ENCODE measurements at regions not wholly inside any gene's neighbourhood (a gene's known extent, or its start where the extent isn't known, plus 50 kb on each side); places are given as distances from the start of the nearest gene placed in this dataset.

DNA sequence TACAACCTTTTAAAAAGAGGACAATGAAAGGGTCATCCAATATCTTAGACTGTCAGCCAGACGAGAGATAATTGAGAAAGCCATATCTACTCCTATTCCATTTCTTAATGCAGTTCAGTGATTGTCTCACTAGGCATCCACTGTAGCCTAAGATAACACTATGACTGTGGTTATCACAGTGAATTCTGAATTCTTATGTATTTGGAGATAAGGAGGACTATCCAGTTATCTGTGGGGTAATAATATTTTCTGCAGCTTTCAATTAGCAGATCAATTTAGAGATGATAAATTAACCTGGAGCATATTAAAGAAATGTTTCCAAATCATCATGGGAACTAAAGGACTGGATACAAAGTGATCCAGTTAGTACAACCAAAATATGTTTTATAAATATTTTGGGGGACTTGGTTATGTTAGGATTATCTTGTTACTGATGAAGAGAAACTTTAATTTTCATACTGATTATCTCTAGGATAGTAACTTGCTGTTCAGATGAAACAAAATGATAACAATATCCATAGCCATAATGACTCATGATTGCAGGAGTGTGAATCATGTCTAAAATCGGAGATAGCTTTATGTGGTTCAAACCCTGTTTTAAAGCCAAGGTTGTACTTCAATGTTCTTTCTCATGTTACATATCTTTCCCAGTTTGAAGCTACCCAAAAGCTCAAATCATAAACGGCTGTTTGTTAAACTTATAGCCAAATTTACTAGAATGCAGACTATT, 1152.0 kb downstream of the HACE1 start:
- H3K4me3 ChIP-seq (ENCODE audit: low read depth in 2 of 2, low read length in 2 of 2), result no peak overlapping the region
- DNase-seq (ENCODE audit: low read depth, low spot score), result no peak
- CTCF ChIA-PET, result no interaction called here

DNA sequence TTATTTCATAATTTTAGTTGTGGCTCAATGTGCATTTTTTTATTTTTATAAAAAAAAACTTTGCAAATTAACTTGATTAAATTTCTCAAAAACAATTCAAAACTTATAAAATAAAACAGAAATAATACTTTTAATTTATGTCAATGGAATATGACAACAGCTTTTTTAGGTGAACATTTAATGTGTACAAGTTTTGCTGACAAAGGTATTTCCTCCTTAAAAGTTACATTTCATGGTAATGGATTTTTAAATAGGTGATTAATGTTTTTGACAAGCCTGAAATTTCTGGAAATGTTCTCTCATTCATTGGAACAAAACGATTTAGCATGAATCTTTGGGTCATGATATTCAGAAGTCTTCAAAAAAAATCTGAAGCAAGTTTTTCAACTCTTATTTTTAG, 1160.0 kb downstream of the HACE1 start:
- no peaks in the 10 kb centered on the region for H3K4me1 ChIP-seq (ENCODE audit: control insufficient read depth, insufficient read depth, low read length)
- ChIA-PET CTCF (interaction anchor here (0.7 kb wide), 1 partner anchor 98 kb away, joined by 6 read pairs; no protein-coding TSS in a partner anchor), POLR2A (no interaction called here)
- TF ChIP-seq, protein P1, sequence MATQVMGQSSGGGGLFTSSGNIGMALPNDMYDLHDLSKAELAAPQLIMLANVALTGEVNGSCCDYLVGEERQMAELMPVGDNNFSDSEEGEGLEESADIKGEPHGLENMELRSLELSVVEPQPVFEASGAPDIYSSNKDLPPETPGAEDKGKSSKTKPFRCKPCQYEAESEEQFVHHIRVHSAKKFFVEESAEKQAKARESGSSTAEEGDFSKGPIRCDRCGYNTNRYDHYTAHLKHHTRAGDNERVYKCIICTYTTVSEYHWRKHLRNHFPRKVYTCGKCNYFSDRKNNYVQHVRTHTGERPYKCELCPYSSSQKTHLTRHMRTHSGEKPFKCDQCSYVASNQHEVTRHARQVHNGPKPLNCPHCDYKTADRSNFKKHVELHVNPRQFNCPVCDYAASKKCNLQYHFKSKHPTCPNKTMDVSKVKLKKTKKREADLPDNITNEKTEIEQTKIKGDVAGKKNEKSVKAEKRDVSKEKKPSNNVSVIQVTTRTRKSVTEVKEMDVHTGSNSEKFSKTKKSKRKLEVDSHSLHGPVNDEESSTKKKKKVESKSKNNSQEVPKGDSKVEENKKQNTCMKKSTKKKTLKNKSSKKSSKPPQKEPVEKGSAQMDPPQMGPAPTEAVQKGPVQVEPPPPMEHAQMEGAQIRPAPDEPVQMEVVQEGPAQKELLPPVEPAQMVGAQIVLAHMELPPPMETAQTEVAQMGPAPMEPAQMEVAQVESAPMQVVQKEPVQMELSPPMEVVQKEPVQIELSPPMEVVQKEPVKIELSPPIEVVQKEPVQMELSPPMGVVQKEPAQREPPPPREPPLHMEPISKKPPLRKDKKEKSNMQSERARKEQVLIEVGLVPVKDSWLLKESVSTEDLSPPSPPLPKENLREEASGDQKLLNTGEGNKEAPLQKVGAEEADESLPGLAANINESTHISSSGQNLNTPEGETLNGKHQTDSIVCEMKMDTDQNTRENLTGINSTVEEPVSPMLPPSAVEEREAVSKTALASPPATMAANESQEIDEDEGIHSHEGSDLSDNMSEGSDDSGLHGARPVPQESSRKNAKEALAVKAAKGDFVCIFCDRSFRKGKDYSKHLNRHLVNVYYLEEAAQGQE (IDR thresholded peaks at IDR 0.05; ENCODE audit: insufficient read depth in 1 of 2, low read depth in 2 of 2, low read length in 1 of 2), result no peak
- no peak for TF ChIP-seq POLR2AphosphoS5 (IDR thresholded peaks at IDR 0.05; ENCODE audit: low read depth, low read length)
- TF ChIP-seq SIN3A (IDR thresholded peaks at IDR 0.05; ENCODE audit: borderline replicate concordance, insufficient read depth, low read depth, low read length), result no peak
- TF ChIP-seq, protein P2, sequence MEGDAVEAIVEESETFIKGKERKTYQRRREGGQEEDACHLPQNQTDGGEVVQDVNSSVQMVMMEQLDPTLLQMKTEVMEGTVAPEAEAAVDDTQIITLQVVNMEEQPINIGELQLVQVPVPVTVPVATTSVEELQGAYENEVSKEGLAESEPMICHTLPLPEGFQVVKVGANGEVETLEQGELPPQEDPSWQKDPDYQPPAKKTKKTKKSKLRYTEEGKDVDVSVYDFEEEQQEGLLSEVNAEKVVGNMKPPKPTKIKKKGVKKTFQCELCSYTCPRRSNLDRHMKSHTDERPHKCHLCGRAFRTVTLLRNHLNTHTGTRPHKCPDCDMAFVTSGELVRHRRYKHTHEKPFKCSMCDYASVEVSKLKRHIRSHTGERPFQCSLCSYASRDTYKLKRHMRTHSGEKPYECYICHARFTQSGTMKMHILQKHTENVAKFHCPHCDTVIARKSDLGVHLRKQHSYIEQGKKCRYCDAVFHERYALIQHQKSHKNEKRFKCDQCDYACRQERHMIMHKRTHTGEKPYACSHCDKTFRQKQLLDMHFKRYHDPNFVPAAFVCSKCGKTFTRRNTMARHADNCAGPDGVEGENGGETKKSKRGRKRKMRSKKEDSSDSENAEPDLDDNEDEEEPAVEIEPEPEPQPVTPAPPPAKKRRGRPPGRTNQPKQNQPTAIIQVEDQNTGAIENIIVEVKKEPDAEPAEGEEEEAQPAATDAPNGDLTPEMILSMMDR (IDR thresholded peaks at IDR 0.05), result no peak
- no peak for TF ChIP-seq TCF7L2 (IDR thresholded peaks at IDR 0.05; ENCODE audit: low read depth, low read length)
- intact Hi-C loops (cut with micrococcal nuclease; ENCODE audit: unreplicated experiment), result no loop called here
- no peaks in the 10 kb centered on the region for H3K9me3 ChIP-seq (ENCODE audit: control insufficient read depth, insufficient read depth, low read depth, low read length)
- ATAC-seq (no peak), DNase-seq (ENCODE audit: low read depth, low spot score) (no peak)
- no peak overlapping the region for H3K4me3 ChIP-seq (ENCODE audit: low read depth in 2 of 2, low read length in 2 of 2)
- H3K27ac ChIP-seq (ENCODE audit: low read length), result no peak overlapping the region
- no peaks in the 10 kb centered on the region for H3K36me3 ChIP-seq (ENCODE audit: control insufficient read depth, insufficient read depth, low read length)
- H3K27me3 ChIP-seq (ENCODE audit: control insufficient read depth, insufficient read depth, low read length), result no peaks in the 10 kb centered on the region
- BruUV-seq (replicated peaks), result no TSS peak
- in situ Hi-C loops (cut with HindIII; ENCODE audit: low pct_unique_long_range_greater_than_20kb, low sequenced_read_pairs), result no loop called here

More for the DNA sequence above, 1152.0 kb downstream of the HACE1 start:
- POLR2A ChIA-PET, result no interaction called here
- no peaks in the 10 kb centered on the region for H3K9me3 ChIP-seq (ENCODE audit: control insufficient read depth, insufficient read depth, low read depth, low read length)
- intact Hi-C loops (cut with micrococcal nuclease; ENCODE audit: unreplicated experiment) (no loop called here), in situ Hi-C loops (cut with HindIII; ENCODE audit: low pct_unique_long_range_greater_than_20kb, low sequenced_read_pairs) (no loop called here)
- H3K36me3 ChIP-seq (ENCODE audit: control insufficient read depth, insufficient read depth, low read length), result no peaks in the 10 kb centered on the region
- H3K4me1 ChIP-seq (ENCODE audit: control insufficient read depth, insufficient read depth, low read length), result no peaks in the 10 kb centered on the region
- no peak overlapping the region for H3K27ac ChIP-seq (ENCODE audit: low read length)
- no TSS peak for BruUV-seq (replicated peaks)
- ATAC-seq, result no peak
- H3K27me3 ChIP-seq (ENCODE audit: control insufficient read depth, insufficient read depth, low read length), result no peaks in the 10 kb centered on the region
- TF ChIP-seq, protein P1 (IDR thresholded peaks at IDR 0.05; ENCODE audit: insufficient read depth in 1 of 2, low read depth in 2 of 2, low read length in 1 of 2), result no peak
- TF ChIP-seq, protein P2 (IDR thresholded peaks at IDR 0.05), result no peak

All from Panc1 (cell line).